ENCODE measurements at regions not wholly inside any gene's neighbourhood (a gene's known extent, or its start where the extent isn't known, plus 50 kb on each side); places are given as distances from the start of the nearest gene placed in this dataset.
"Not testable (repeated sequence)": the region's sequence is repeated elsewhere in the genome, so short reads cannot be mapped to it uniquely, and the experiment has no call there.

DNA sequence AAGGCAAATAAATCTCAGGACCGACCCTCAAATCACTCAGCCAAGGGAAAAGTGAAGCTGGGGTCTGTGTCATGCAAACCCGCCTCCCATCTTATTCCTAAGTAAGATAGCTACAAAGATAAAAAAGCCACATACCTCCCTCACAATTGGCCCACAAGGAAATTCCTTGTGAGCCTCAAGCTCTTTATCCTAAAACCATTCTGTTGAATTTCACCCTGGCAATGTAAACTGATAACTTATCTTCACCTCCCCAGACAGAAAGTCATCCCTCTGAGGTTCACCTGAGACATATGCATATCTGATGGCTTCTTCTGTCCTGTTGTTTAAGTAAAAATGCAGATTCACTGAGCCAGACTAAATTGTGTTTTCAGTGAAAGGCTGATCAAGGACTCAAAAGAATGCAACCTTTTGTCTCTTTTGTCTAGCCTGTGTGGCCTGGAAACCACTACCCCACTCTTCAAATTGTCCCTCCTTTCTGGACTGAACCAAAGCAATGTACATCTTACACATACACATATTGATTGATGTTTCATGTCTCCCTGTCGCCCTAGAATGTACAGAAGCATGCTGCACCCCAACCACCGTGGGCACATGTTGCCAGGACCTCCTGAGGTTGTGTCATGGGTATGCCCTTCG is 91.3 kb downstream of the MFAP3L start:
- DNase-seq (ENCODE audit: low read depth in 2 of 2), result no peak

DNA sequence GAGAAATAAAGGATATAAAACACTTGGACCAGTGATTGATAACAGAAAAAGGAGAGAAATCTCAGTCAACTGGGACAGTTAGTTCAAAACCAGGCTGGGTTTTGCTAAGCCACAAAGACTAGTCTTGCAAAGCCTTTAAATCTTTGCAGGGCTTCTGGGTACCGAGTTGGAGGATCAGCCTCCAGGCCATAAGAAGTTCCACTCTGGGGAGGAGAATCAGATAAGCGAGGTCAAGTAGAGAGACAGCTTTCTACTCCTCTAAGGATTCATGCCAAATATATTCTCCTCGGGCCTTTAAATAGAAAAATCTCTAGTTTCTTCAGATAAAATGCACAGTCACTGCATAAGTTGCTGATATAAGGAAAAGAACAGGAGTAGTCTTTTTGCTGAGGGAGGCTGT is 92.7 kb downstream of the MFAP3L start:
- no peak for DNase-seq (ENCODE audit: low read depth in 2 of 2)

DNA sequence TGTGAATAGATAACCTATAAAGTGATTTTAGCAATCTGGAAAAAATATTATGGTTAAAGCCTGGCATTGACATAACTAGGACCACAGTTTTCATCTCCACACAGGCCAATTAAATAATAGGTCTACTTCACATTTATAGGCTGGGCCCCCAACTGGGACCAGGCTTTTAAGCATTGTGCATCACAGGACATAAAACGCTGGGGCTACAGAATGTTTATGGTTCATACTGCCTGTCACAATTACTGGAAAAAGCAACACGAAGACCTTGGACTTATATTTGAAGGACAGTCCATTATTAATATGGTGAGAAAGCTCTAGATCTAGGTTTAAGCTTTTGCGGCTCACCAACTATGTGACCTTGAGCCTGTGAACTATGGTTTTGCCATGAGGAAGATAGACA is 94.2 kb downstream of the MFAP3L start:
- no peak for DNase-seq (ENCODE audit: low read depth in 2 of 2)

DNA sequence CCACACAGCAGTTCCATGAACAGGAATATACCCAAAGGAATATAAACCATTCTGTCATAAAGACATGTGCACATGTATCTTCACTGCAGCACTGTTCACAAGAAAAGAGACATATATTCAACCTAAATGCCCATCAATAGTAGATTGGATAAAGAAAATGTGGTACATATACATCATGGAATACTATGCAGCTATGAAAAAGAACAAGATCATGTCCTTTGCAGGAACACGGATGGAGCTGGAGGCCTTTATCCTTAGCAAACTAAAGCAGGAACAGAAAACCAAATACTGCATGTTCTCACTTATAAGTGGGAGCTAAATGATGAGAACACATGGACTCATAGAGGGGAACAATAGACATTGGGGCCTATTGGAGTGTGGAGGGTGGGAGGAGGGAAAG is 95.4 kb downstream of the MFAP3L start:
- not testable (repeated sequence) for DNase-seq (ENCODE audit: low read depth in 2 of 2)

DNA sequence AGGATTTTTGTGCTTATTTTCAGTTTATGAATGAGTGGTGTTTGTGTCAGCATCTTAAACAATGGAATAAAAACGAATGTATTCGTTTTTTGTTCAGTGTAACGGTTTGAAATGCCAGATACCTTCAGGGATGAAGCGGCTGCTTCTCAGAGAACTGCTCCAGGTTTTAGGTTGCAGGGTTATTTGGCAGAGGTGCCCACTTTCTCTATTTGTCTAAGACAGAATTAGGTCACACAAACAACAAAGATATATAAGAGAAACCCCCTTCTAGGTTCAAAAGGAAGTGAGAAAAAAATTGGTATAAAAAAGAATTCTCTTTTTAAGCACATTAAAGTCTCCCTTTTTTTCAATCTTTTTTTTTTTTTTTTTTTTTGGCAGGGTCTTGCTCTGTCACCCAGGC is 98.9 kb downstream of the MFAP3L start:
- DNase-seq (ENCODE audit: low read depth in 2 of 2), result no peak

DNA sequence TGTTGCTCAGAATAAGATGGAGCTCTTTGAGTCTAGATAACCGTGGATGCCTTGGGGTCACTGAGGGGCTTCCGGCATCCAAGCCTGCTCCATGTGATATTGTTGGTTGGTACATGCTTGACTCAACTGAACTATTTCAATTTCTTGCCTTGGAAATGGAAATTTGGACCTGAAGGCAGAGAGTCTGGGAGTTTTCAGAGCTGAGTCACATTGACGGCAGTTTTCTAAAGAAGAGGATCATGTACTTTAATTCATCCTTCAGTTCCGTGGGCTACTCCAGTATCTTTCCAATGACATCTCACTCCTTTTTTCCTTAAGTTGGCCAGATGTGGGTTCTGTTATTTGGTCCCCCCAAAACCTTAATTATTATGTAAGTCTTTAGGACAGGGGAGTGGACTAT is 100.5 kb downstream of the MFAP3L start:
- DNase-seq (ENCODE audit: low read depth in 2 of 2), result no peak

DNA sequence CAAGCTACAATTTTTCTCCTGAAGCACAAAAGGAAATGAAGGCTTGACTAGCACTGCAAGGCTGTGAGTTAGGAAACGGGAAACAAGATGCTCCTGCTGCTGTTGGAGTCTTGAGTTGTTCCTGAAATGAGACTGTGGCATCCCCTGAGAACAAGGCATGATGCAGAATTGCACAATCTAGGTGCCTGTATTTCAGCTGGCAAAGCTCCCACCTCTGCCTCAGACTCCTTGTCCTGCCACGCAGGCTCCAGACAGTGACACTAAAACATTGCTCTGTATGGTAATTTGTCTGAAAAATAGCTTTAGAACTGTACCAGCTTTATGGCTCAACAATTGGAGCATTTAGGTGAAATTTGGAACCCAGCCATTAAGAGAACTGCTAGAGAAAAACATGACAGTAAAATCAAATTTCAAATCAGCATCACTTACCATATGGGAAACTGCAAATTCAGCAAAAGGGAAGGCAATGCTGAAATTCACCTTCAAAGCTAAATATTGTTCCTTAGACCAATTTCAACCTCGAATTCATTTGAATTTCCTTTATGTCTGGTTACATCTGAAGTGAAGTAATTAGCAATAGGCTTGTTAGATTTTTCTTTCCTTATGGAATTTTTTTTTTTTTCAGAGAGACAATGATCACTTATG is 103.4 kb downstream of the MFAP3L start:
- DNase-seq (ENCODE audit: low read depth in 2 of 2), result no peak

DNA sequence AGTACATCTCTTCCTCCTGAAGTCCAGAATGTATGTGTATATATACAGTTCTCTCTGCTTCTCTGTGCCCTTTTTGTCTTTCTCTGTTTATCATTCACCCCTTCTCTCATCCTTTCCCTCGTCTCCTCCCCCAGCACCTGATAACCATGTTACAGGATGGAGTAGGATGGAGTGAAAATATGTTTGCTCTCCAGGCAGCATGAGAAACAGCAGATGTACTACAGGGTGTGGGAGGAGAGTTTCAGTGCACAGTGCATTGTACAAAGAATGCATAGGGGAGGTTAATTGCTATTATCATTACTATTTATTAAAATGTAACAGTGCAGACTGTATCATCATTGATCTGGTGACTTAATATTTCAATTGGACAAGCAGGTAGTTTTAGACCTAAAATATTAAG is 104.5 kb downstream of the MFAP3L start:
- no peak for DNase-seq (ENCODE audit: low read depth in 2 of 2)

DNA sequence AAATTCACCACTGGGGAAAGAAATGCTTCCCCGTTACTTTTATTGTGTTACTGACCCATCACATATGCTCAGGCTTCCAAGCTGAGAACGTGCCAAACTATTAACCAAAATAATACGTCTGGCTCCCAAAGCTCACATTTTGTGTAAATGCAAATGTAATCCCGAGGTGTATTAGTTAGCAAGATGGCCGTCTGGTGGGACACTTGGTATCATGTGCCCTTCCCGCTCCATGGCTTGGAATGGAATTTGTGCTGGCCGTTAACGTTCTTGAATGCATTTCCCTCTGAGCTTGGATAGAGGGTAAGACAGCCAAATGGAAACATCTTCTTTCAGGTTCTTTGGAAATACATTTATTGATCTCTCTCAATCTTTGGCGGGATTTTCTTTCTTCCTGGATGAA is 105.0 kb downstream of the MFAP3L start:
- DNase-seq (ENCODE audit: low read depth in 2 of 2), result no peak

DNA sequence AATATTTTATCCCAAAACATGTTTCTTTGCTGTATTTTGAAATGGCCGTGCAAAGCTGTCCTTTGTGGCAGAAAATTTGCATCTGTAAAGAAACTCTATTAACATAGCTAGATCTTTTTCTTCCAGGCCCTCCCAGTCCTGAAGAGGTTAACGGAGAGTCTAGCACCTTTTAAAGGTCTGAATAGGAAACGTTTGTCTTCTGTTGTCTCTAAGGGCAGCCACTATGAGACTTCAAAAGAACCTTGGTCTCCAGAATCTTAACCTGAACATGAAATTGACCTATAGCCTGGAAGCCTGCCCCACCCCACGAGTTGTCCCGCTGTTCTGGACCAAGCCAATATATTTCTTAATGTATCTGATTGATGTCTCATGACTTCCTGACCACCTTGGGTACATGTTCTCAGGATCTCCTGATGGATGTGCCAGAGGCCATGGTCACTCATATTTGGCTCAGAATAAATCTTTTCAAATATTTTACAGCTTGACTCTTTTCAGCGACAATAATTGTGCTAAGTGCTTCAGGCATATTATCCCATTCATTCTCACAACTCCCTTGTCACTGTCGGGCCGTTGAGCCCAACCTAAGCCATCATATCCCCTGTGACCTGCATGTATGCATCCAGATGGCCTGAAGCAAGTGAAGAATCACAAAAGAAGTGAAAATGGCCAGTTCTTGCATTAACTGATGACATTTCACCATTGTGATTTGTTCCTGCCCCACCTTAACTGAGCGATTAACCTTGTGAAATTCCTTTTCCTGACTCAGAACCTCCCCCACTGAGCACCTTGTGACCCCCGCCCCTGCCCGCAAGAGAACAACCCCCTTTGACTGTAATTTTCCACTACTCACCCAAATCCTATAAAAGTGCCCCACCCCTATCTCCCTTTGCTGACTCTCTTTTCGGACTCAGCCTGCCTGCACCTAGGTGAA is 106.7 kb downstream of the MFAP3L start:
- DNase-seq (ENCODE audit: low read depth in 2 of 2), result not testable (repeated sequence)

DNA sequence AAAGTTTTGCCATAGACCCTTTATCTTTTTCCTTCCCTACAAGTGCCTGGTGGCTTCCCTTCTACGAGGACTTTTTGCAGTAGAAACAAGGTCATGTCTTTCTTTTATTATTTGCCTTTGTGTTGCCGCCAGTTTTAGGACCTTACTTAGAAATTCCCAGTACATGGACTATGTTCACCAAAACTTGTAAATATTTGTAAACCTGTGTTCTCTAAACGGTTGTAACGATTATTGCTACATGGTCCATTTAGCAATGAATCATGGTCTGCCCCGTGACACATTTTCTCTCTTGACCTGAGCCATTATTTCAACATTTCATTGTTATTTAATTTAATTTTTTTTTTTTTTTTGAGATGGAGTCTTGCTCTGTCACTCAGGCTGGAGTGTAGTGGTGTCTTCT is 110.7 kb downstream of the MFAP3L start:
- no peak for DNase-seq (ENCODE audit: low read depth in 2 of 2)

DNA sequence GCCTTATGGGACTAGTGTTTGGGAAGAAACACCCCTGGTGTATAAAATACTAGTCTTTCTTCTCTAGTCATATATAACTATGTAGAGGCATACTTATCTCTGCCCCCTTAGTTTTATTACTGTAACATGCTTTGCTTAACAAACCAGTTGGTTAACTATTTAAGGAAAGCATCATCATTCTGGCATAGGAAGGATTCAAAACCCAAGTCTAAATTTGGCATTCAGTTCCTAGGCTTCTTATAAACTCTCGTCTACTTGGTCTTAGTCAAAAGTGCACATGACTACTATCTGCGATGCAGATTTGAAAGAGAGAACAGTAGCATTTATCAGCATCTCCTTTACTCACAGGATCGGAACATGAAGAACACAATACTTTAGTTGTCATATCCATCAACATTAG is 111.3 kb downstream of the MFAP3L start:
- no peak for DNase-seq (ENCODE audit: low read depth in 2 of 2)

DNA sequence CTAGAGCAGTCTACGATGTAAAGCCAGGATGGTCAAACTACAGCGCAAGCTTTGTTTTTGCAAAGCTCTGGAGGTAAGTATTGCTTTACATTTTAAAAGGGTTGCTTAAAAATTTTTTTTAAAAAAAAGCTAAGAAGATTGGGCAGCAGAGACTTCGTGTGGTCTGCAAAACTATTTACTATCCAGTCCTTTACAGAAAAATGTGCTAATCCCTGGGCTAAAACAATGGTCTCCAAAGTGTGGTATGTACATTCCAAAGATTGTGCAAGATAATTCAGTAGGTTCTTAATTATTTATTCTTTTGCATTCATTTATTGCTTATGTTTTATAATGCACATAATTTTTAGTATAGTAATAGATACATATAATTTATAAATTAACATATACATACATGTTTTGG is 113.2 kb downstream of the MFAP3L start:
- DNase-seq (ENCODE audit: low read depth in 2 of 2), result no peak

DNA sequence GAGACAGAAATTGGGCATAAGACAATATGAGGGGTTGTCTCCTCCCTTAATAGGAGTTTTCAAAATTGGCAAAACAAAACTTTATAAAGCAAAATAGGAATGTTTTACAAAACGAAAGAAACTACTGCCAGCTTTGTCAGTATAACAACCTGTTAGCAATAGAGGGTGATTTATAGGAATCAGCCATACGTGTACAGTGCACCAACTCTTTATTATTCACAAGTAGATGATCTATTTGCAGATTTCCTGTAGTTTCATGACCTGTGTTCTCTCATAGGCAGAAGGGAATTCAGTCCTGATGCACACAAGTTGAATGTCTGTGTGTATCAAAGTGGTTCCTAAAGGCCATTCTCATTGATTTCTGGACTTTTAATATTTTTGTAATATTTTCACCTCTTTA is 116.3 kb downstream of the MFAP3L start:
- no peak for DNase-seq (ENCODE audit: low read depth in 2 of 2)

DNA sequence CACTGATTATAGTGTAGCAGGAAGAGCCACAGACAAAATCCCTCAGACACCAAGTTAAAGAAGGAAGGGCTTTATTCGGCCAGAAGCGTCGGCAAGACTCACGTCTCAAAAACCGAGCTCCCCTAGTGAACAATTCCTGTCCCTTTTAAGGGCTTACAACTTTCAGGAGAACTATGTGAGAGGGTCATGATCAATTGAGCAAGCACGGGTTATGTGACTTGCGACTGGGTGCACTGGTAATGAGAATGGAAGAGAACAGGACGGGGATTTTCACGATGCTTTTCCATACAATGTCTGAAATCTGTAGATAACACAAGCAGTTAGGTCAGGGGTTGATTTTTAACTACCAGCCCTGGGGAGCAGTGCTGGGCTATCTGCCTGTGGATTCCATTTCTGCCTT is 116.7 kb downstream of the MFAP3L start:
- no peak for DNase-seq (ENCODE audit: low read depth in 2 of 2)

DNA sequence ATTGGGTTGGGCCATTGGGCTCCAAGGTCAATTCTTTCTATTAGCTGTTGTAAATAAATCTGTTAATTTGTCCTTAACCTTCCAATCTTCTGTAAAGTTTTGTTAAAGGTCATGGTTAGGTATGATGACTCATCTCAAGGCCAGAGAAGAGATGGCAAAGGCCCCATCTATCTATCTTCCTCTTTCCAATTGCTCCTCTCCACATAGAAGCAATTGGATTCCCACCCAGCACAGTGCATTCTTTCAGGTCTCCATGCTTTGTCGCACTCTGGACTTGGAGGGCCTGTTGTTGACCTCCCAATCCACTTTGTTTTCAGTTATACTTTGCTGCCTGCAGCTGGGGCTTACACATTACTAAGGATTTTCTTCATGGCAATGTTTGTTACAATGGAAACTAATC is 118.5 kb downstream of the MFAP3L start:
- DNase-seq (ENCODE audit: low read depth in 2 of 2), result no peak

DNA sequence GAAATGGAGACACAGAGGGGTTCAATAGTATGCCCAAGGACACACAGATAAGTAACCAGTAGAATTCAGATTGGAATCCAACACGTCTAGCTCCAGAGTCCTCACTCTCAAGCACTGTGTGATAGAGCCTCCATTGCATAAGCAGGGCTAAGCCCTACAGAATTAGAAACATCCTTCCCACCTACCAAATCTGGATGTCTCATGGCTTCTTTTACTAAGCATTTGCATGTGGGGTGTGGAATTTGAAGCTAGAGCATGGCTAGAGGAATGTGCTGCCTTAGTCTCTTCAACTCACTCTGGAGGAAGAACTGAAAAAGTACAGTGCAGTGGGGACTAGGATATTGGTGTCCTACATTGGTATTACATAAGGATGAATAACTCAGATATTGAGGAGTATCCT is 119.4 kb downstream of the MFAP3L start:
- no peak for DNase-seq (ENCODE audit: low read depth in 2 of 2)

DNA sequence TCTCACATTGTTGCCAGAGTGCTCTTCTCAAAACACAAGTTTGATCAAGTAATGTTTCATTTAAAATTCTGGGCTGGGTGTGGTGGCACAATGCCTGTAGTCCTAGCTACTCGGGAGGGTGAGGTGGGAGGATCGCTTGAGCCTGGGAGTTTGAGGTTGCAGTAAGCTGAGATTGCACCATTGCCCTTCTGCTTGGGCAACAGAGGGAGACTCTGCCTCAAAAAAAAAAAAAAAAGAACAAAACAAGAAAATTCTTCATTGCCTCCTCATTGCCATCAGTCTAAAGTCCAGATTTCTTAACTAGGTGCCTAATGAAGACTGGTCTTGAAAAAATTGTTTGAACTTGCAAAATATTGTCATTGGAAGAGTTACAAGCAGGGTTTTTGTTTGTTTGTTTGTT is 120.1 kb downstream of the MFAP3L start:
- DNase-seq (ENCODE audit: low read depth in 2 of 2), result no peak

DNA sequence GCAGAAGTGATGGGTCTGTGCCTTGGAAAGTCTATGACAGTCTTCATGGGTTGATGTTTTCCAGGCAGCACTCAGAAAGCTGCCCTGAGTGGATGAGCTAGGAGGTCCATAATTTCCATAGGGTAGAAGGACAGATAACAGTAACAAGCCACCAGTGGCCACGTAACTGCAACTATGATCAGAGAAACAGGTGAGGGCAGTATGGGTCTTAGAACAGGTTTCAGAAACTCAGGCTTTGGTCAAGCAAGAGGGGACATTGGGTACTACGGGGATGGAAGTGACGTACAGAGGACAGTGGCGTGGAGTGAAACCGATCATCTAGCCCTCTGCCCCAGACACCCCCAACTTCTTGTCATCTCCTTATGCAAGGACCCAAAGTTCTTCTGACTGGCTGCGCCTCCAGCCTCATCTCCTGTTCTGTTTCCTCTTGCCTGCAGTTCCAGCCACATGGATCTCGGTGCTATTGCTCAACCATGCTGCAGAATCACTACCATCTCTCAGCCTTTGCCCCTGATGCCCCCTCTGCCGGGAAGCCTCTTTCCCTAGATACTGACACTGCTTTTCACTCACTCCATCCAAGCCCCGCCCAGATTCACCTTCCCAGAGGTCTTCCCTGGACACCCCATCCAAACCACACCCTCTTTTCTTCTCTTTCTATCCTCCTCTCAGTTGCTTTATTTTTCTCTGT is 123.4 kb downstream of the MFAP3L start:
- no peak for DNase-seq (ENCODE audit: low read depth in 2 of 2)

DNA sequence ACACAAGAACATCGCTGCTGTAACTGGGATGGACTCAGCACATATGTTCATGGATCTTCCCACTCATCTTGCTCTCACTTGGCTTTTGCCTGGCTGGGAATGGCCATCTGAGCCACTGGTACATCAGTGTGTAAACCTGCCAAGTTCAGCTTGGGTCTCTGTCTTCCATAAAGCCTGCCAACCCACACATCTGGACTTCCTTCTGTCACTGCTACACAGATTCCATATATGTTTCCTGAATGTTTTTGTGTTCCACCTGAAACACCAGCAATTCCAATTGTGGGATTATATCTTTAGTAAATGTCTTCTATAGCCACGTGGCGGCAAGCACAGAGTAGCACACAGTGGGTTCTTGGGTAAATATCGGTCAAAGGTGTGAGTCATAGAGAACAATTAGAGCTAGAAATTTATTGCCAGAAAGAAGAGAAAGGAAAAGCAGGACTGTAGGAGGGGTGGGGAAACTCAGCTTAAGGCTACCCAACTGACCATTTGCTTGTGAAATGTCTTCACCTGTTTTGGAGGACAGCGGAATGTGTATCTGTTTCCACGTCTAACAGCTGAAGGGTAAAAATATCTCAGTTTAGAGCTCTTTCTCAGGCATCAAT is 125.9 kb downstream of the MFAP3L start:
- DNase-seq (ENCODE audit: low read depth in 2 of 2), result peak; percentile 34 to 96

DNA sequence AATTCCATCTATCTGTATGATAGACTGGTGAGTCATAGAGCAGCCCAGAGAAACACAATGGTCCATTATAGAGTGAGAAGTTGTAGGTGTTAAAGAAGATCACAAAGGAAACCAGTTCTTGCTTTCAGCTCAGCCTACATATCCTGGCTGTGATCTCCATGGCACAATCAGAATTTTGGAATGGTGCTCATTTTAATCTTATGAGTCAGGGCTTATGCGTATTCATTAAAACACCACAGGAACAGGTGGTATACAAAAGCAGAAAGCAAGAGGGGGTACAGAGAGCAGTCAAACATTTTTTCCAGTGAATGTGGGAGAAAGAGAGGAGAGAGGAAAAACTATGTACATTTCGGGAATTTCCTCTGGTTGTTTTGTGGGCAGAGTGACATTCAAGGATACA is 126.9 kb downstream of the MFAP3L start:
- DNase-seq (ENCODE audit: low read depth in 2 of 2), result peak; percentile 21 to 23

DNA sequence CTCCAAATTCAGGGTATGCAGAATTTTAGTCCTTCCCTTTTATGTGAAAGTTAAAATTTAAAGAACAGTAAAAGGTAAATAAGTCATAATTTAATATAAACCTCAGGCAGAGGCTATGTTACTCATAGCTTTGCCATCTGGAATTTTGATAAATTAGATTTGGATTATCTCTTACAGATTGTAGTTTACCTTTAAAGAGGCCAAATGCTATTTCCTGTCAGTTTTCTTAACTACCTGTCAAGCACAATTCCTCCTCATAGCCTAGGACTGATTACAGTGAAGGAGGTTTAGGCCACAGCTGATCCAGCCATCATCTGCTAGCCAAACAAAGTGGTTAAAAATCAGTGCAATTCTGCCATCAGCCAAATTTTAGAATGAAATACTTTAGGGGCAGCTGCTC is 128.1 kb downstream of the MFAP3L start:
- no peak for DNase-seq (ENCODE audit: low read depth in 2 of 2)
